ENCODE measurements at regions not wholly inside any gene's neighbourhood (a gene's known extent, or its start where the extent isn't known, plus 50 kb on each side); places are given as distances from the start of the nearest gene placed in this dataset.

DNA sequence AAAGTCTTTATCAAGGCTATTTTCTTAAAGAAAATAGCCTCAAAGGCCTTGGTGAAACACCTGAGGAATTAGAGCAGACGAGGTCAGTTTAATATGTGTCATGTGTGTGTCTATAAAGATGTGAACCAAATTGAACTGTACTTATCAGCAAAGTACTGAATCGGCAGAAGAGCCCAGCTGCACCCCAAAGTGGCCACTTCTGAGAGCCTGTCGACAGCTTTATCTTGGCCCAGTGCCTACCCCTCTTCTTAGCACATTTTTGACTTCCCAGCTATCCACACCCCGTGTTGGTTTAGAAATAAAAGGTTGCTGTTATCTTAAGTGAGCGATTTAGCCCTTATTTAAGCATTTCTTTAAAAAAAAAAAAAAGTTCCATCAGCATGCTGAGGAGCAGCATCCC is 329.7 kb downstream of the FBXW7 start:
- TF ChIP-seq MYC (IDR thresholded peaks at IDR 0.05; ENCODE audit: low read depth, low read length): no peak
- TF ChIP-seq, protein P1, sequence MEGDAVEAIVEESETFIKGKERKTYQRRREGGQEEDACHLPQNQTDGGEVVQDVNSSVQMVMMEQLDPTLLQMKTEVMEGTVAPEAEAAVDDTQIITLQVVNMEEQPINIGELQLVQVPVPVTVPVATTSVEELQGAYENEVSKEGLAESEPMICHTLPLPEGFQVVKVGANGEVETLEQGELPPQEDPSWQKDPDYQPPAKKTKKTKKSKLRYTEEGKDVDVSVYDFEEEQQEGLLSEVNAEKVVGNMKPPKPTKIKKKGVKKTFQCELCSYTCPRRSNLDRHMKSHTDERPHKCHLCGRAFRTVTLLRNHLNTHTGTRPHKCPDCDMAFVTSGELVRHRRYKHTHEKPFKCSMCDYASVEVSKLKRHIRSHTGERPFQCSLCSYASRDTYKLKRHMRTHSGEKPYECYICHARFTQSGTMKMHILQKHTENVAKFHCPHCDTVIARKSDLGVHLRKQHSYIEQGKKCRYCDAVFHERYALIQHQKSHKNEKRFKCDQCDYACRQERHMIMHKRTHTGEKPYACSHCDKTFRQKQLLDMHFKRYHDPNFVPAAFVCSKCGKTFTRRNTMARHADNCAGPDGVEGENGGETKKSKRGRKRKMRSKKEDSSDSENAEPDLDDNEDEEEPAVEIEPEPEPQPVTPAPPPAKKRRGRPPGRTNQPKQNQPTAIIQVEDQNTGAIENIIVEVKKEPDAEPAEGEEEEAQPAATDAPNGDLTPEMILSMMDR (IDR thresholded peaks at IDR 0.05; ENCODE audit: low read depth, low read length): no peak
- no peak for TF ChIP-seq POLR2A (IDR thresholded peaks at IDR 0.05; ENCODE audit: extremely low read depth, insufficient read length)
- TF ChIP-seq, protein P2, sequence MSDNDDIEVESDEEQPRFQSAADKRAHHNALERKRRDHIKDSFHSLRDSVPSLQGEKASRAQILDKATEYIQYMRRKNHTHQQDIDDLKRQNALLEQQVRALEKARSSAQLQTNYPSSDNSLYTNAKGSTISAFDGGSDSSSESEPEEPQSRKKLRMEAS (IDR thresholded peaks at IDR 0.05; ENCODE audit: low read depth, low read length): no peak
- no peak overlapping the region for H3K4me3 ChIP-seq (ENCODE audit: low read depth, low read length)
- no peak for DNase-seq (ENCODE audit: low read depth)

DNA sequence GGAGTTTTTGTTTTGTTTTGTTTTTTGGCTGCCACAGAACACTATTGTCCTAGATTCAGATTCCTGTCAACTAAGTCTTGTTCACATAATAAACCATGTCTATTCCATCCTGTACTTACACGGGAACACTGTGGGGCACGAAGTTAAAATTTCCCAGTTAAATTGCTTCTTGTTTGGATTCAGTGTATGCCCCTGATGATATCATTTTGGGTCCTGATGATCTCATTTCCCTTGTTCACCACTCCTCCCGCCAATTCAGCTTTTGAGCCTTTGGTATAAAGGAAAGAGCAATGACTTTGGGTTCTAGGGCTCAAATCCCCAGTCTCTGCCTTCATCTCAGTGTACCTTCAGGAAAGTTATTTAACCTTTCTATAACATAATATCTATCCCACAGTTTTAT is 333.5 kb downstream of the FBXW7 start:
- no peak for DNase-seq (ENCODE audit: low read depth)
- H3K4me3 ChIP-seq (ENCODE audit: low read depth, low read length): no peak overlapping the region
- TF ChIP-seq POLR2A (IDR thresholded peaks at IDR 0.05; ENCODE audit: extremely low read depth, insufficient read length) (no peak), MYC (IDR thresholded peaks at IDR 0.05; ENCODE audit: low read depth, low read length) (no peak)
- TF ChIP-seq, protein P1 (IDR thresholded peaks at IDR 0.05; ENCODE audit: low read depth, low read length): no peak
- TF ChIP-seq, protein P2 (IDR thresholded peaks at IDR 0.05; ENCODE audit: low read depth, low read length): no peak

DNA sequence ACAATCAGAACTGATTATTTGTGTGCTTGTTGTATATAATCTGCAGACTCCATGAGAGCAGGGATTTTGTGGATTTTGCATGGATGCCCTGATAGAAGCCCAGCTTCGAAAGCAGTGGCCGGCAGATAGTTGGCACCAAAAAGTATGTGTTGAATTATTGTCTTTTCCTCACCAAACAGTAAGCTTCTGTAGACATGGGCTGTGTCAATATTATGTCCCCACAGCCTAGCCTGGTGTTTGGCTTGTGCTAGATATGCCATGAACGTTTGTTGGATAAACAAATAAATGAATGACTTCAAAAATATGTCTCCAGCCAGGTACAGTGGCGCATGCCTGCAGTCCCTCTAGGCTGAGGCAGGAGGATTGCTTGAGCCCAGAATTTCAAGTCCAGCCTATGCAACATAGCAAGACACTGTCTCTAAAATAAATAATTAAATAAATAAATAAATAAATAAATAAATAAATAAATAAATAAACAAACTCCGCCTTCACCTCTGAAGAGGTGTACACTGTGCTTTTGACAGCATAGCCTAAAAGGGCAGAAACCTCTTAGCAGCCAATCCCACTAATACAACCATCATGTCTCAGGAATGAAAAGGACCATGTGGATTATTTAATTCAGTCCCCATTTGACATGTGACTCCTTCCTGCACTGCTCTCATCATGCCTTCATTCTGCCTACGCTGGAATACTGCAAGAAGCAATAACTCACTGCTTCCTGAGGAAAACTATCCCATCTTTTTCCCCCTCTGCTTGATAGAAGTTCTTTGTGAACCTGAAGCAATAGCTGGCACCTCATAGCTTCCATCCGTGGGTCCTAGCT is 335.2 kb downstream of the FBXW7 start:
- no peak overlapping the region for H3K4me3 ChIP-seq (ENCODE audit: low read depth, low read length)
- no peak for DNase-seq (ENCODE audit: low read depth)
- TF ChIP-seq, protein P2 (IDR thresholded peaks at IDR 0.05; ENCODE audit: low read depth, low read length): no peak
- TF ChIP-seq MYC (IDR thresholded peaks at IDR 0.05; ENCODE audit: low read depth, low read length) (no peak), POLR2A (IDR thresholded peaks at IDR 0.05; ENCODE audit: extremely low read depth, insufficient read length) (no peak)

DNA sequence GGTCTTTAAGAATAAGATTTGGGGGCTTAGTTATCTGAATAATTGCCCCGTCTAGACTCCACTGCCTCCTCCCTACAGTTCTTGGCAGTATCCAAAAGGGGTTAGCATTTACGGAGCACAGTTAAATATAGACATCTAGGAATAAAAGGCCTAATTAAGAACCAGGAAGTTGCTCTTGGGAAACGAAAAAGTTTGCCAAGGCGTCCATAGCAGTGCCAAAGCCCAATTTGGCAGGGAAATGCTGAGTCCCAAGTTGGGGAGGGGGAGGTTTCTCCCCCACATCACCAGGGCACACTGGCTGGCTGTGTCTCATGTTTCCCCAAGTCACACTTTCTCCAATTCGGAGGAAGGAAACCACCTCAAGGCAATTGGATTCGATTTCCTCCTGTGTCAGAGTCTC is 338.7 kb downstream of the FBXW7 start:
- H3K4me3 ChIP-seq (ENCODE audit: low read depth, low read length): no peak overlapping the region
- TF ChIP-seq POLR2A (IDR thresholded peaks at IDR 0.05; ENCODE audit: extremely low read depth, insufficient read length) (no peak), MYC (IDR thresholded peaks at IDR 0.05; ENCODE audit: low read depth, low read length) (no peak)
- TF ChIP-seq, protein P2 (IDR thresholded peaks at IDR 0.05; ENCODE audit: low read depth, low read length): no peak
- TF ChIP-seq, protein P1 (IDR thresholded peaks at IDR 0.05; ENCODE audit: low read depth, low read length): no peak
- DNase-seq (ENCODE audit: low read depth): no peak

DNA sequence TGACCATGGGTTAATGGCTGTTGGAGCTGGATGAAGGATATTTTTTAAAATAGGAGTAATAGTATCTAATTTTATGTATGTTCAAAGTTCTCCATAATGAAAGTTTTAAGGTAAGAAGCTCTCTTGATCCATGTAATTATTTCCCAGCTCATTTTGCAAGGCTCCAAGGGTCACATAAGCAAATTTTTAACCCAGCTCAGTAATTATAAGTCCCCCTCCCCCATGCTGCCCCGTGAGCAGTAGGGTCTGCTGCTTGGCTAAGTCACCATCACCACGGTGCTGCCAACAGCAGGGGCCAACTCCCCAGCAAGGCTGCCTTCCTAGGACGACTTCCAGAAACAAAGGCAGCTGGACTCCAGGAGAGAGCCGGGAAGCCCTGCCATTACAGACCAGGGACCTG is 340.0 kb downstream of the FBXW7 start:
- TF ChIP-seq, protein P2 (IDR thresholded peaks at IDR 0.05; ENCODE audit: low read depth, low read length): no peak
- no peak for TF ChIP-seq MYC (IDR thresholded peaks at IDR 0.05; ENCODE audit: low read depth, low read length)
- TF ChIP-seq POLR2A (IDR thresholded peaks at IDR 0.05; ENCODE audit: extremely low read depth, insufficient read length): no peak
- TF ChIP-seq, protein P1 (IDR thresholded peaks at IDR 0.05; ENCODE audit: low read depth, low read length): no peak
- H3K4me3 ChIP-seq (ENCODE audit: low read depth, low read length): no peak overlapping the region
- DNase-seq (ENCODE audit: low read depth): no peak

DNA sequence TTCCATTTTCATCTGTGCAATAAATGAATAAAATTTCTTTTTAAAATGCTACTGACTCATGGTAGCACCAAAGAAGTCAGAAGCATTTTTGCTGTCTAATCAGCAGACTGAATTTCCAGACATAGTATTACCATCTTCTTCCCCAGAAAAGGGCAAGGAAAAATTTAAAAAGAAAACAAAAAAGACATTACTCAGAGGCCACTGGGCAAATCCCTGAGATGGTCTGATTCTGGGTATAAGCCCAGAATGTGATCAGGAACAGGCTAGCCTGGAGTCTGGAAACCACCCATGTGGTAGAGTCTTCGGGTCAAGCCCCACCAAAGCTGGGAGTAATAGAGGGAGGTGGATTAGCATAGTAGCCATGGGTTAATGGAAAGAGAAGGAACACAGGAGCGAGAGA is 342.8 kb downstream of the FBXW7 start:
- TF ChIP-seq MYC (IDR thresholded peaks at IDR 0.05; ENCODE audit: low read depth, low read length): no peak
- TF ChIP-seq, protein P2 (IDR thresholded peaks at IDR 0.05; ENCODE audit: low read depth, low read length): no peak
- TF ChIP-seq, protein P1 (IDR thresholded peaks at IDR 0.05; ENCODE audit: low read depth, low read length): no peak
- TF ChIP-seq POLR2A (IDR thresholded peaks at IDR 0.05; ENCODE audit: extremely low read depth, insufficient read length): no peak
- no peak for DNase-seq (ENCODE audit: low read depth)
- H3K4me3 ChIP-seq (ENCODE audit: low read depth, low read length): no peak overlapping the region

Measured in NB4 (cell line).